Esophagus squamous epithelium (tissue), 4 donors: ENCODE measurements at regions not wholly inside any gene's neighbourhood (a gene's known extent, or its start where the extent isn't known, plus 50 kb on each side); places are given as distances from the start of the nearest gene placed in this dataset.

Source experiments
- POLR2A ChIP-seq, 4 donors: fragments of 450-650 bp; IDR thresholded peaks; one replicate each; pipeline ENCODE4 v1.6.1; 2017; ENCODE audit warnings: antibody characterized with exemption in 4 of 4, mild to moderate bottlenecking in 4 of 4, moderate library complexity in 3 of 4
- TF ChIP-seq, protein P1 (sequence below), 6 experiments: fragments of 450-650 bp in 4 of 6; fragments of 200-600 bp in 2 of 6; sonication (generic) in 2 of 6; IDR thresholded peaks; one replicate each; pipeline ENCODE4 v1.5.1; 2016 to 2019; ENCODE audit warnings: antibody characterized with exemption in 6 of 6, mild to moderate bottlenecking in 4 of 6, moderate library complexity in 4 of 6

- TF ChIP-seq POLR2A (IDR thresholded peaks at IDR 0.05), result no peak
- TF ChIP-seq, protein P1, sequence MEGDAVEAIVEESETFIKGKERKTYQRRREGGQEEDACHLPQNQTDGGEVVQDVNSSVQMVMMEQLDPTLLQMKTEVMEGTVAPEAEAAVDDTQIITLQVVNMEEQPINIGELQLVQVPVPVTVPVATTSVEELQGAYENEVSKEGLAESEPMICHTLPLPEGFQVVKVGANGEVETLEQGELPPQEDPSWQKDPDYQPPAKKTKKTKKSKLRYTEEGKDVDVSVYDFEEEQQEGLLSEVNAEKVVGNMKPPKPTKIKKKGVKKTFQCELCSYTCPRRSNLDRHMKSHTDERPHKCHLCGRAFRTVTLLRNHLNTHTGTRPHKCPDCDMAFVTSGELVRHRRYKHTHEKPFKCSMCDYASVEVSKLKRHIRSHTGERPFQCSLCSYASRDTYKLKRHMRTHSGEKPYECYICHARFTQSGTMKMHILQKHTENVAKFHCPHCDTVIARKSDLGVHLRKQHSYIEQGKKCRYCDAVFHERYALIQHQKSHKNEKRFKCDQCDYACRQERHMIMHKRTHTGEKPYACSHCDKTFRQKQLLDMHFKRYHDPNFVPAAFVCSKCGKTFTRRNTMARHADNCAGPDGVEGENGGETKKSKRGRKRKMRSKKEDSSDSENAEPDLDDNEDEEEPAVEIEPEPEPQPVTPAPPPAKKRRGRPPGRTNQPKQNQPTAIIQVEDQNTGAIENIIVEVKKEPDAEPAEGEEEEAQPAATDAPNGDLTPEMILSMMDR (IDR thresholded peaks at IDR 0.05), result no peak
Measured at GRCh38 chr19:28940751-28941500, 272.0 kb downstream of the UQCRFS1 start.
